Naive thymus-derived CD8-positive, alpha-beta T cell (primary cell): ENCODE measurements at regions not wholly inside any gene's neighbourhood (a gene's known extent, or its start where the extent isn't known, plus 50 kb on each side); places are given as distances from the start of the nearest gene placed in this dataset.
A peak's percentile ranks its signal among the peaks of the same experiment; 100 is the strongest.
"Not testable (repeated sequence)": the region's sequence is repeated elsewhere in the genome, so short reads cannot be mapped to it uniquely, and the experiment has no call there.

Experiments
- ATAC-seq, 2 donors: fragments of 150-1000 bp; cut with Tn5 transposase in 1 of 2; sonication (Bioruptor Pico), chemical (Tn5 transposase) in 1 of 2; 1 replicate in 1 of 2; 2 replicates in 1 of 2; pipeline ENCODE4 v1.10.0; 2021; ENCODE audit warnings: mild to moderate bottlenecking in 2 of 2, moderate library complexity in 2 of 2
- POLR2A ChIA-PET: fragments of 350-600 bp; sonication (Branson Sonifier 250); formaldehyde crosslinking; loops from one replicate; lab custom pipeline; 2021; ENCODE audit warnings: antibody characterized with exemption; lab: Charles Lee
- DNase-seq, 10 donors: peaks; one replicate each; pipeline versions ENCODE4 v3.0.0 to v3.0.0-alpha.2; 2020 to 2022
- H3K27ac Mint-ChIP-seq, 10 donors: one replicate each; pipeline ENCODE4 v1.8.0; 2020 to 2022; ENCODE audit warnings: mild to moderate bottlenecking in 10 of 10, mixed read lengths in 10 of 10, moderate library complexity in 4 of 10, inconsistent platforms in 1 of 10
- H3K27me3 Mint-ChIP-seq, 5 donors: one replicate each; pipeline ENCODE4 v1.8.0; 2021 to 2022; ENCODE audit warnings: mixed read lengths in 5 of 5
- H3K36me3 Mint-ChIP-seq, 3 donors: one replicate each; pipeline ENCODE4 v1.8.0; 2020 to 2022; ENCODE audit warnings: mixed read lengths in 3 of 3, mild to moderate bottlenecking in 2 of 3, inconsistent platforms in 1 of 3
- H3K4me1 Mint-ChIP-seq, 4 donors: one replicate each; pipeline ENCODE4 v1.8.0; 2021 to 2022; ENCODE audit warnings: mixed read lengths in 4 of 4
- H3K4me3 Mint-ChIP-seq, 10 donors: one replicate each; pipeline ENCODE4 v1.8.0; 2020 to 2022; ENCODE audit warnings: mild to moderate bottlenecking in 10 of 10, mixed read lengths in 10 of 10, moderate library complexity in 6 of 10, inconsistent platforms in 1 of 10
- H3K9me3 Mint-ChIP-seq, 9 donors: one replicate each; pipeline ENCODE4 v1.8.0; 2020 to 2022; ENCODE audit warnings: mixed read lengths in 9 of 9, mild to moderate bottlenecking in 3 of 9, inconsistent platforms in 1 of 9, moderate library complexity in 1 of 9

- H3K4me1 Mint-ChIP-seq, H3K27me3 Mint-ChIP-seq, POLR2A ChIA-PET, H3K36me3 Mint-ChIP-seq: not testable (repeated sequence)
- peak overlapping the region in 3 of 10 donors; percentile 31 to 53 (median 49) for H3K27ac Mint-ChIP-seq
- peaks cover 2 to 31% (median 14%) of the 10 kb centered on the region in 9 donors for H3K9me3 Mint-ChIP-seq
- peak overlapping the region in 8 of 10 donors; percentile 3 to 83 (median 36) for H3K4me3 Mint-ChIP-seq
- ATAC-seq (peak in 1 of 2 donors; percentile 57), DNase-seq (peak in 2 of 10 donors; percentile 1 to 25)
Observed at GRCh38 chr11:21752475-21753243, 440.2 kb upstream of the ANO5 start.

- DNase-seq, H3K27me3 Mint-ChIP-seq, H3K4me1 Mint-ChIP-seq, H3K27ac Mint-ChIP-seq, POLR2A ChIA-PET, H3K36me3 Mint-ChIP-seq: not testable (repeated sequence)
- Mint-ChIP-seq H3K4me3 (peak overlapping the region in 5 of 10 donors; percentile 15 to 83 (median 66)), H3K9me3 (peaks cover 2 to 31% (median 14%) of the 10 kb centered on the region in 9 donors)
- peak in 1 of 2 donors; percentile 27 for ATAC-seq
Observed at GRCh38 chr11:21753244-21753767, 439.6 kb upstream of the ANO5 start.

- H3K9me3 Mint-ChIP-seq: peaks cover 2 to 45% (median 19%) of the 10 kb centered on the region in 9 donors
- no peak for ATAC-seq
- H3K4me3 Mint-ChIP-seq: no peak overlapping the region
- POLR2A ChIA-PET: no interaction called here
- no peak for DNase-seq
- no peaks in the 10 kb centered on the region for H3K36me3 Mint-ChIP-seq
- H3K27me3 Mint-ChIP-seq: no peaks in the 10 kb centered on the region
- H3K4me1 Mint-ChIP-seq: no peaks in the 10 kb centered on the region
- no peak overlapping the region for H3K27ac Mint-ChIP-seq
Observed at GRCh38 chr11:21761000-21761399, 431.9 kb upstream of the ANO5 start.

- Mint-ChIP-seq H3K4me3 (no peak overlapping the region), H3K27me3 (no peaks in the 10 kb centered on the region), H3K4me1 (no peaks in the 10 kb centered on the region), H3K9me3 (peaks cover 0 to 15% (median 0%) of the 10 kb centered on the region in 9 donors), H3K27ac (no peak overlapping the region), H3K36me3 (no peaks in the 10 kb centered on the region)
- ATAC-seq (no peak), DNase-seq (no peak)
- POLR2A ChIA-PET: no interaction called here
Observed at GRCh38 chr11:21768388-21768787, 424.5 kb upstream of the ANO5 start.

GRCh38 chr11:21769188-21769587, 423.7 kb upstream of the ANO5 start:
- no peaks in the 10 kb centered on the region for H3K27me3 Mint-ChIP-seq
- POLR2A ChIA-PET: no interaction called here
- H3K9me3 Mint-ChIP-seq: peaks cover 0 to 15% (median 0%) of the 10 kb centered on the region in 9 donors
- ATAC-seq: no peak
- no peaks in the 10 kb centered on the region for H3K4me1 Mint-ChIP-seq
- H3K27ac Mint-ChIP-seq: no peak overlapping the region
- DNase-seq: no peak
- H3K36me3 Mint-ChIP-seq: no peaks in the 10 kb centered on the region
- H3K4me3 Mint-ChIP-seq: no peak overlapping the region

- no peak overlapping the region for H3K27ac Mint-ChIP-seq
- ATAC-seq: no peak
- H3K36me3 Mint-ChIP-seq: no peaks in the 10 kb centered on the region
- POLR2A ChIA-PET: no interaction called here
- H3K4me3 Mint-ChIP-seq: no peak overlapping the region
- H3K9me3 Mint-ChIP-seq: peaks cover 0 to 20% (median 3%) of the 10 kb centered on the region in 9 donors
- DNase-seq: no peak
- no peaks in the 10 kb centered on the region for H3K27me3 Mint-ChIP-seq
- H3K4me1 Mint-ChIP-seq: no peaks in the 10 kb centered on the region
Observed at GRCh38 chr11:21771097-21771496, 421.8 kb upstream of the ANO5 start.

GRCh38 chr11:21774212-21774611, 418.7 kb upstream of the ANO5 start:
- Mint-ChIP-seq H3K27me3 (no peaks in the 10 kb centered on the region), H3K9me3 (peaks cover 0 to 15% (median 3%) of the 10 kb centered on the region in 9 donors), H3K36me3 (no peaks in the 10 kb centered on the region), H3K4me3 (no peak overlapping the region), H3K27ac (no peak overlapping the region), H3K4me1 (no peaks in the 10 kb centered on the region)
- DNase-seq: no peak
- ATAC-seq: no peak
- POLR2A ChIA-PET: no interaction called here

- no peaks in the 10 kb centered on the region for H3K4me1 Mint-ChIP-seq
- H3K9me3 Mint-ChIP-seq: peaks cover 0 to 15% (median 3%) of the 10 kb centered on the region in 9 donors
- H3K27me3 Mint-ChIP-seq: no peaks in the 10 kb centered on the region
- POLR2A ChIA-PET: no interaction called here
- H3K27ac Mint-ChIP-seq: no peak overlapping the region
- no peaks in the 10 kb centered on the region for H3K36me3 Mint-ChIP-seq
- ATAC-seq (no peak), DNase-seq (no peak)
- no peak overlapping the region for H3K4me3 Mint-ChIP-seq
Observed at GRCh38 chr11:21775911-21776310, 417.0 kb upstream of the ANO5 start.

GRCh38 chr11:21783954-21784353, 408.9 kb upstream of the ANO5 start:
- DNase-seq: no peak
- Mint-ChIP-seq H3K4me3 (no peak overlapping the region), H3K27ac (no peak overlapping the region), H3K9me3 (peaks cover 2 to 19% (median 8%) of the 10 kb centered on the region in 9 donors), H3K27me3 (no peaks in the 10 kb centered on the region), H3K36me3 (no peaks in the 10 kb centered on the region), H3K4me1 (no peaks in the 10 kb centered on the region)
- ATAC-seq: no peak
- POLR2A ChIA-PET: no interaction called here

GRCh38 chr11:21785351-21785750, 407.5 kb upstream of the ANO5 start:
- Mint-ChIP-seq H3K27me3 (no peaks in the 10 kb centered on the region), H3K36me3 (no peaks in the 10 kb centered on the region), H3K9me3 (peaks cover 4 to 30% (median 13%) of the 10 kb centered on the region in 9 donors), H3K4me1 (no peaks in the 10 kb centered on the region), H3K27ac (no peak overlapping the region), H3K4me3 (no peak overlapping the region)
- no peak for ATAC-seq
- POLR2A ChIA-PET: no interaction called here
- DNase-seq: no peak

GRCh38 chr11:21794306-21794705, 398.6 kb upstream of the ANO5 start:
- DNase-seq (no peak), ATAC-seq (no peak)
- Mint-ChIP-seq H3K36me3 (peaks cover 0 to 5% (median 0%) of the 10 kb centered on the region in 3 donors), H3K9me3 (peaks cover under 1 to 52% (median 34%) of the 10 kb centered on the region in 9 donors), H3K27ac (no peak overlapping the region), H3K4me1 (no peaks in the 10 kb centered on the region), H3K4me3 (no peak overlapping the region), H3K27me3 (peaks cover 0 to 2% (median 0%) of the 10 kb centered on the region in 5 donors)
- POLR2A ChIA-PET: no interaction called here

GRCh38 chr11:21798216-21798615, 394.7 kb upstream of the ANO5 start:
- H3K27ac Mint-ChIP-seq: no peak overlapping the region
- no peak overlapping the region for H3K4me3 Mint-ChIP-seq
- DNase-seq (no peak), ATAC-seq (no peak)
- peaks cover 5 to 40% (median 24%) of the 10 kb centered on the region in 9 donors for H3K9me3 Mint-ChIP-seq
- peaks cover 0 to 2% (median 0%) of the 10 kb centered on the region in 5 donors for H3K27me3 Mint-ChIP-seq
- POLR2A ChIA-PET: no interaction called here
- peaks cover 0 to 7% (median 0%) of the 10 kb centered on the region in 3 donors for H3K36me3 Mint-ChIP-seq
- H3K4me1 Mint-ChIP-seq: no peaks in the 10 kb centered on the region

- DNase-seq, ATAC-seq, H3K4me1 Mint-ChIP-seq, POLR2A ChIA-PET, H3K27ac Mint-ChIP-seq, H3K4me3 Mint-ChIP-seq, H3K27me3 Mint-ChIP-seq: not testable (repeated sequence)
- H3K36me3 Mint-ChIP-seq: peaks cover 0 to 10% (median 0%) of the 10 kb centered on the region in 3 donors
- peaks cover 7 to 31% (median 14%) of the 10 kb centered on the region in 9 donors for H3K9me3 Mint-ChIP-seq
Observed at GRCh38 chr11:21804523-21804922, 388.4 kb upstream of the ANO5 start.
